Mesendoderm (in vitro differentiated cells): ENCODE measurements at regions not wholly inside any gene's neighbourhood (a gene's known extent, or its start where the extent isn't known, plus 50 kb on each side); places are given as distances from the start of the nearest gene placed in this dataset.

Experiments
- DNase-seq: peaks from one replicate; pipeline ENCODE4 v3.0.0; 2013
- H2AK5ac ChIP-seq: 2 replicates; pipeline ENCODE4 v1.6.1; 2013; ENCODE audit warnings: low read length, inconsistent platforms
- H2BK120ac ChIP-seq: 2 replicates; pipeline ENCODE4 v1.6.1; 2013; ENCODE audit warnings: low read depth, mild to moderate bottlenecking, low read length, moderate library complexity, mixed read lengths
- H2BK15ac ChIP-seq: replicated peaks from 2 replicates; pipeline ENCODE4 v1.6.1; 2013; ENCODE audit warnings: low read depth, mild to moderate bottlenecking, moderate library complexity
- H2BK5ac ChIP-seq: 2 replicates; pipeline ENCODE4 v1.6.1; 2013; ENCODE audit warnings: low read length, inconsistent platforms
- H3K18ac ChIP-seq: 2 replicates; pipeline ENCODE4 v1.6.1; 2013; ENCODE audit warnings: mild to moderate bottlenecking, low read length, mixed read lengths
- H3K23ac ChIP-seq: one replicate; pipeline ENCODE4 v1.6.1; 2013; ENCODE audit warnings: low read length
- H3K27ac ChIP-seq: 2 replicates; pipeline ENCODE4 v1.5.1; 2013; ENCODE audit warnings: low read depth, mild to moderate bottlenecking, inconsistent platforms, low read length, moderate library complexity
- H3K27me3 ChIP-seq: 2 replicates; pipeline ENCODE4 v1.6.1; 2013; ENCODE audit warnings: low read length, control low read depth, mild to moderate bottlenecking, inconsistent platforms; ENCODE audit not compliant: insufficient read depth, poor library complexity
- H3K36me3 ChIP-seq: 2 replicates; pipeline ENCODE4 v1.6.1; 2013; ENCODE audit warnings: low read length, inconsistent platforms; ENCODE audit not compliant: control insufficient read depth, insufficient read depth
- H3K4ac ChIP-seq: one replicate; pipeline ENCODE4 v1.6.1; 2013; ENCODE audit warnings: low read depth, mild to moderate bottlenecking, low read length, moderate library complexity
- H3K4me1 ChIP-seq: 2 replicates; pipeline ENCODE4 v1.6.1; 2013; ENCODE audit warnings: low read depth, low read length, inconsistent platforms; ENCODE audit not compliant: control insufficient read depth
- H3K4me2 ChIP-seq: 2 replicates; pipeline ENCODE4 v1.6.1; 2013; ENCODE audit warnings: low read length
- H3K4me3 ChIP-seq: 2 replicates; pipeline ENCODE4 v1.5.1; 2013; ENCODE audit warnings: mild to moderate bottlenecking, low read length
- H3K56ac ChIP-seq: one replicate; pipeline ENCODE4 v1.6.1; 2013; ENCODE audit warnings: low read length
- H3K79me1 ChIP-seq: 2 replicates; pipeline ENCODE4 v1.6.1; 2013; ENCODE audit warnings: low read length, inconsistent platforms
- H3K79me2 ChIP-seq: 2 replicates; pipeline ENCODE4 v1.6.1; 2013; ENCODE audit warnings: mild to moderate bottlenecking, low read length; ENCODE audit not compliant: control insufficient read depth, insufficient read depth
- H3K9ac ChIP-seq: 2 replicates; pipeline ENCODE4 v1.6.1; 2013; ENCODE audit warnings: low read length, inconsistent platforms
- H4K5ac ChIP-seq: one replicate; pipeline ENCODE4 v1.6.1; 2013; ENCODE audit warnings: low read length
- H4K8ac ChIP-seq: one replicate; pipeline ENCODE4 v1.6.1; 2013; ENCODE audit warnings: low read depth, mild to moderate bottlenecking, control low read depth, low read length, moderate library complexity
- WGBS: extraction: QIAGEN DNeasy Blood & Tissue Kit; methylation state at CpG from one replicate; pipeline ENCODE4 v1.1.7; 2013; ENCODE audit warnings: low lambda C conversion rate, missing lambda C conversion rate; ENCODE audit not compliant: insufficient coverage; ENCODE audit errors: extremely low coverage; 5-methylcytosine and 5-hydroxymethylcytosine counted together

DNA sequence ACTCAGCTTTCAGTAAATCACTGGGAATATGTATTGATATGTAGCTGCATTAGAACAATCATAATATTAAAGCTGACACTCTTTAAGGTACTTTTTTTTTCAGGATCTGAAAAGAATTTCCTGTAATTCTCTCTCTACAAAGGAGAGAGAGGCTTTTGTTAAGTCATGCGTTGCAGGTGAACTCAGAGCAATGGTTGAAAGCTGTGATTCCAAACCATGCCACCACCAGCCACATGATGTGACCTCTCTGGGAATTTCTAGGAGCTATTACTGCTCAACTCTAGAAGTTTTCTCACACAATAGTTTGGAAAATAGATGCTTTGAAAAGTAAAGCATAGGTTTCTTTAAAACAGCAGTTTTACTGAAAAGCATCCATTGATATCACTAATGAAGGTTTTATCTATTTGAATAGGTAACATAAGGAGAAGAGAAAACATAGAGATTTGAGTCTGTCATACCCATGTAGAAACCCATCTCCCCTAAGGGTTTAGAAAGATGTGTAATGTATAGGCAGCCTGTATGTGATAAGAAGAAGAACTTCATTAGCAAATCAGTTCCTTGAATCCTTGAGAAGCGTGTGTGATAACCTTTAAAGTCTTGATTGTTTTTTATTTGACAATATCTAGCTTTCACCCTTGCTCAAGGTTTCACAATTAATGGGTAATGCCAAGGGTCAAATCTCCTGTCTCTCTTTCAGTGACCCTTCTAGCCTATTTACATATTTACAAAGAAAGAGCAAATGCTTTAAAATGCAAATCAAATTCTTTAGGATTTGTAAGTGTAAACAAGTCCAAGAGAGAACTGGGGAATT, 161.0 kb upstream of the ANKRD50 start:
- no peak overlapping the region for H4K8ac ChIP-seq

DNA sequence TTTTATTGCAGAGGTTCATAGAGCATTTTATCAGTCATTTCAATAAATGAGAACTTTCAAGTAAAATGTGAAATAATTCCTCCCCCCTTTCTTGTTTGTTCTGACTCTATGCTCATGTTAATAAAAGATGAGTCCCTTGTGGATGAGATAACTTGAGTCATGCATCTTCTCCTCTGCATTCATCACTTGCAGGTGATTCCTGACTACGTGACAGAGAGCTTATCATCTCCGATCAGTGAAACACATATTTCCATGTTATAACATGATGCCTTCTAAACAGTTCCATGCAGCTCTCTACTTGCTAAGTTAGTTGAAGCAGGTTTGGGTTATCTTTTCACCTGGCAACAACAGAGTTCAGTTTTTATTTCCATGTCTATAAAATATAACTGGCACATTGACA, 160.1 kb upstream of the ANKRD50 start:
- Histone ChIP-seq H2BK5ac (no peak overlapping the region), H3K36me3 (no peaks in the 10 kb centered on the region)

More for the DNA sequence above, 161.0 kb upstream of the ANKRD50 start:
- H3K4me3 ChIP-seq, result no peak overlapping the region
- peaks cover 2% of the 10 kb centered on the region for H3K4me1 ChIP-seq
- no peaks in the 10 kb centered on the region for H3K27me3 ChIP-seq
- no peak overlapping the region for H3K23ac ChIP-seq
- no peak overlapping the region for H3K4ac ChIP-seq
- no peak overlapping the region for H2BK5ac ChIP-seq
- peak; percentile 67 for DNase-seq
- H3K79me2 ChIP-seq, result no peaks in the 10 kb centered on the region
- no CpG with 5 or more reads among the region's 2 CpGs for whole genome bisulfite sequencing
- H3K56ac ChIP-seq, result no peak overlapping the region
- H2AK5ac ChIP-seq, result no peak overlapping the region
- H2BK15ac ChIP-seq, result no peak overlapping the region
- H3K79me1 ChIP-seq, result no peaks in the 10 kb centered on the region
- H3K4me2 ChIP-seq, result no peak overlapping the region
- no peak overlapping the region for H3K18ac ChIP-seq
- no peak overlapping the region for H4K5ac ChIP-seq
- no peaks in the 10 kb centered on the region for H3K36me3 ChIP-seq
- no peak overlapping the region for H3K27ac ChIP-seq
- H2BK120ac ChIP-seq, result no peak overlapping the region
- H3K9ac ChIP-seq, result no peak overlapping the region

DNA sequence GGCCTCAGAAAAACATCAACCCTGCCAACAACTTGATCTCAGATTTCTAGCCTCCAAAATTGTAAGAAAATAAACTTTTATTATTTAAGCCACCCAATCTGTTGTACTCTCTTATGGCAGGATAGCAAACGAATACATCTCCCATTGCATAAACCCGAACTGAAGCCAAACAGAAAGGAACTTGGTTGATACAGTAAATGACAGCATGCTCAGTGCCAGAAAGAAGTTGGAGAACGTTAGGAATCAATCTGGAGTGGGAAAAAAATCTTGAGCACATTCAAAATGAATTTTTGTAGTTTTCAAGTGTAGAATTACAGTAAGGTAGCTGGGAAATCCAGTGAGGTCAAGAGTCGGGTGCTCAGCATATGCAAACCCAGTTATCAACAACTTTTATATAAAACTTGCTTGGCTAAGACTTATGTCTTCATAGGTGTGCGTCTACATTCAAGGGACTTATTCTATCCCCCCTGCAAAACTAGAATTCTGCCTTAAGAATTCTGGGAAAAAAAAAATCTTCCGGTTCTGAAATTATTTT, 157.5 kb upstream of the ANKRD50 start:
- no peak overlapping the region for H3K9ac ChIP-seq
- H2BK5ac ChIP-seq, result no peak overlapping the region
- no peak overlapping the region for H3K4me3 ChIP-seq
- no peak overlapping the region for H2AK5ac ChIP-seq
- no peaks in the 10 kb centered on the region for H3K79me2 ChIP-seq
- no peaks in the 10 kb centered on the region for H3K36me3 ChIP-seq
- no peak overlapping the region for H3K27ac ChIP-seq
- no peak overlapping the region for H4K8ac ChIP-seq
- H3K79me1 ChIP-seq, result no peaks in the 10 kb centered on the region
- H3K23ac ChIP-seq, result no peak overlapping the region
- no peak overlapping the region for H3K4me2 ChIP-seq
- no peak overlapping the region for H2BK120ac ChIP-seq
- no peak overlapping the region for H2BK15ac ChIP-seq
- peaks cover 2% of the 10 kb centered on the region for H3K4me1 ChIP-seq
- no peak overlapping the region for H3K18ac ChIP-seq
- no CpG with 5 or more reads among the region's 6 CpGs for WGBS
- no peak overlapping the region for H3K56ac ChIP-seq
- H3K4ac ChIP-seq, result no peak overlapping the region
- no peaks in the 10 kb centered on the region for H3K27me3 ChIP-seq
- no peak for DNase-seq
- H4K5ac ChIP-seq, result no peak overlapping the region

More for the DNA sequence above, 160.1 kb upstream of the ANKRD50 start:
- no CpG with 5 or more reads among the region's 2 CpGs for WGBS
- no peak overlapping the region for H3K4ac ChIP-seq
- no peak overlapping the region for H3K4me3 ChIP-seq
- no peak overlapping the region for H3K56ac ChIP-seq
- peak overlapping the region; percentile 33 for H2AK5ac ChIP-seq
- H4K5ac ChIP-seq, result no peak overlapping the region
- H3K18ac ChIP-seq, result no peak overlapping the region
- no peaks in the 10 kb centered on the region for H3K79me2 ChIP-seq
- H4K8ac ChIP-seq, result no peak overlapping the region
- H3K27ac ChIP-seq, result no peak overlapping the region
- no peaks in the 10 kb centered on the region for H3K79me1 ChIP-seq
- DNase-seq, result no peak
- no peak overlapping the region for H3K4me2 ChIP-seq
- peak overlapping the region; percentile 85 for H2BK15ac ChIP-seq
- H2BK120ac ChIP-seq, result no peak overlapping the region
- H3K23ac ChIP-seq, result no peak overlapping the region
- H3K9ac ChIP-seq, result no peak overlapping the region
- H3K4me1 ChIP-seq, result peaks cover 2% of the 10 kb centered on the region
- no peaks in the 10 kb centered on the region for H3K27me3 ChIP-seq

DNA sequence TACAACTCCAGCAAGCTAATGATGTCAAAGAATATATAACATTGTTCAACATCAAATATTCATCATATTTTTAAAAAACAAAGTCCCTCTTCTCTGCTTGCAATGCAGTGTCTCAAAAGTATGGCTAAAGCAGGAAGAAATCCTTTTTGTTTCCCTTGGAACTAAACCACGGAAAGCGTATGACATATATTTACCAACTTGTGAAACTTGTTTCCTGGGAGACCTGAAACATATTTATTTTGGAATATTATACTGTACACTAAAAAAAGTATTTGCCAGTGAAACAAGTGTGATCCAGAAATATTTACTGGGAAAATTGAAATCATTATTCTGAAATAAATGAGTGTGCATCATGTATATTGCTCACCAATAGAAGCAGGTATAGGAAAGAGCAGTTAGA, 156.0 kb upstream of the ANKRD50 start:
- no peak overlapping the region for H3K18ac ChIP-seq
- no peak overlapping the region for H3K4me2 ChIP-seq
- H2BK5ac ChIP-seq, result no peak overlapping the region
- no peaks in the 10 kb centered on the region for H3K79me1 ChIP-seq
- H4K8ac ChIP-seq, result no peak overlapping the region
- no peak for DNase-seq
- H4K5ac ChIP-seq, result no peak overlapping the region
- no CpG with 5 or more reads among the region's 2 CpGs for WGBS
- H2BK120ac ChIP-seq, result no peak overlapping the region
- H3K27ac ChIP-seq, result no peak overlapping the region
- H3K4me1 ChIP-seq, result peaks cover 2% of the 10 kb centered on the region
- H2AK5ac ChIP-seq, result no peak overlapping the region
- no peaks in the 10 kb centered on the region for H3K27me3 ChIP-seq
- H3K4ac ChIP-seq, result no peak overlapping the region
- H3K79me2 ChIP-seq, result no peaks in the 10 kb centered on the region
- no peaks in the 10 kb centered on the region for H3K36me3 ChIP-seq
- no peak overlapping the region for H3K23ac ChIP-seq
- H3K9ac ChIP-seq, result no peak overlapping the region
- H3K56ac ChIP-seq, result no peak overlapping the region
- H2BK15ac ChIP-seq, result no peak overlapping the region
- H3K4me3 ChIP-seq, result no peak overlapping the region

DNA sequence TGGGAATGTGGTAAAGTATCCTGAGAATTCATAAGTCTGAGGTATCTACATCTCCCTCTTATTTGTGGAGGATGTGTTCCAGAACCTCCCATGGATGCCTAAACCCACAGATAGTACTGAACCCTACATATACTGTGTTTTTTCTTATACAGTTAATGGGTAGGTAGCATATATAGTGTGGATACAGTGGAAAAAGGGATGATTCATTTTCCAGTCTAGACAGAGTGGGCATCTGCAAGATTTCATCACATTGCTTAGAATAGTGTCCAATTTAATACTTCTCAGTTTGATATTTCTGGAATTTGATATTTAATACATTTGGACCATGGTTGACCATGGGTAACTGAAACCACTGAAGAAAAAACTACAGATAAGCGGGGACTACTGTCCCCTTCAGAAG, 155.0 kb upstream of the ANKRD50 start:
- Histone ChIP-seq H3K9ac (no peak overlapping the region), H3K27ac (no peak overlapping the region), H3K18ac (no peak overlapping the region), H2BK5ac (no peak overlapping the region), H3K79me2 (no peaks in the 10 kb centered on the region), H2BK120ac (no peak overlapping the region), H3K4ac (no peak overlapping the region), H3K4me3 (no peak overlapping the region), H4K5ac (no peak overlapping the region), H3K36me3 (no peaks in the 10 kb centered on the region), H2BK15ac (no peak overlapping the region), H3K27me3 (no peaks in the 10 kb centered on the region), H3K79me1 (no peaks in the 10 kb centered on the region), H2AK5ac (no peak overlapping the region), H3K4me1 (no peaks in the 10 kb centered on the region), H4K8ac (no peak overlapping the region), H3K4me2 (no peak overlapping the region), H3K23ac (no peak overlapping the region), H3K56ac (no peak overlapping the region)
- WGBS, result no CpG with 5 or more reads among the region's 1 CpG
- no peak for DNase-seq
